GM19239 (cell line): ENCODE measurements at regions not wholly inside any gene's neighbourhood (a gene's known extent, or its start where the extent isn't known, plus 50 kb on each side); places are given as distances from the start of the nearest gene placed in this dataset.

Experiments
- DNase-seq: peaks from one replicate; pipeline ENCODE4 v3.0.0; 2011; ENCODE audit warnings: low spot score; ENCODE audit not compliant: insufficient read length
- FAIRE-seq: peaks from 2 replicates; lab custom pipeline; 2011; peaks lifted over from hg19 to GRCh38; lab: Jason Lieb, UNC

DNA sequence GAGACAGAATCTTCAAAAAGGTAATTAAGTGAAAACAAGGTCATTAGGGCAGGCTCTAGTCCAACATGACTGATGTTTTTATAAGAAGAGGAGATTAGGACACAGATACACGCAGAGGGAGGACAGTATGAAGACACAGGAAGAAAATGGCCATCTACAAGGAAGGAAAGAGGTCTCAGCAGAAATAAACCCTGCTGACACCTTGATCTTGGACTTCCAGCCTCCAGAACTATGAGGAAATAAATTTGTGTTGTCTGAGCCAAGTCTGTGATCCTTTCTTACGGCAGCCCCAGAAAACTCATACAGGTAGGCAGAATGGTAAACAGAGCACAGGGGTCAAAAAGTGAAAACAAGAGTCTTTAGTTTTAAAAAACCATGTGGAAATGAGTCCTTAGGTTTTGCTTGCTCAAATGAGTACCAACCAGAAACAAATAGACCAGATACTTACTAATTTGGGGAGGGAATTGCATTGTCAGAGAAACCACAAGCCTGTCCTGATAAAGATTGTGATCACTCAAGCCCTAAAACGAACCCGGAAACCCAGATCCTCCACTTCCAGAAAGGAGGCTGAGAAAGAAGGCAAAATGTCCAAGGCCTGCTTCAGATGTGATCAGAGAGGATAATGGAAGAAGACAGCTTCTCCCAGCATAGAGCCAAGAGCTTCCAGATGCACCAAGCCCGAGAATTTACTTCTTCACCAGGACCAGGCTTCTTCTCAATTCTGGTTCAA lies 93.9 kb downstream of the DUSP6 start:
- FAIRE-seq (no peak), DNase-seq (no peak)

DNA sequence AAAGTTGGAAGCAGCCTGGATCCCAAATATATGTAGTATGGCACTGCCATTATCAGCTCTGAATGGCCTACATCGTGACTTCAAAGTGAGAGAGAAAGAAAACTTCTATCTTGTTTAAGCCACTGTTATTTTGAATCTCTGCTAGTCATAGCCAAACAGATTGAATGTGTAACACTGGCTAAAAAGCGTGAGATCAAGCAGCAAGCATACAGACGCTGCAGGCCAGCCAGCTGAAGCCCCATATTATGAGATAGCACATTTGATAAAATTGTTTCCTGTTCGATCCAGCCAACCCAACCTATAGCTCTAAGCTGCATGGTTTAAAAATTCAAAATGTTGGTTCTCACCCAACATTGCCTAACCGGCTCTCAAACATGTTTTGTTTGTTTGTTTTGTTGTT lies 95.0 kb downstream of the DUSP6 start:
- FAIRE-seq: no peak
- no peak for DNase-seq

DNA sequence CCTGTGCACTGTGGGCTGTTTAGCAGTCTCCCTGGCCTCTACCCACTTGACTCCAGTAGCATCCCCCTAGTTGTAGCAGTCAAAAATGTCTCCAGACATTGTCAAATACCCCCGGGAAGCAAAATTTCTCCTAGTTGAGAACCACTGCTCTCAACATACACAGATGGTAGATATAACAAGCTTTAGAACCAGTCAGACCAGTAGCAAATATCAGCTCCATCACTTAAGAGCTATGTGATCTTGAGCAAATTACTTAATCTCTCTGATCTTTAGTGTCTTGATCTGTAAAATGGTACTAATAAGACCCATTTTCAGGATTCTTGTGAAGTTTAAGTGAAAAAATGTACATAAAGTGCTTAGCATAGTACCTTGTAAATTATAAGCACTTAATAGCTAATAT lies 96.2 kb downstream of the DUSP6 start:
- no peak for DNase-seq
- FAIRE-seq: no peak

DNA sequence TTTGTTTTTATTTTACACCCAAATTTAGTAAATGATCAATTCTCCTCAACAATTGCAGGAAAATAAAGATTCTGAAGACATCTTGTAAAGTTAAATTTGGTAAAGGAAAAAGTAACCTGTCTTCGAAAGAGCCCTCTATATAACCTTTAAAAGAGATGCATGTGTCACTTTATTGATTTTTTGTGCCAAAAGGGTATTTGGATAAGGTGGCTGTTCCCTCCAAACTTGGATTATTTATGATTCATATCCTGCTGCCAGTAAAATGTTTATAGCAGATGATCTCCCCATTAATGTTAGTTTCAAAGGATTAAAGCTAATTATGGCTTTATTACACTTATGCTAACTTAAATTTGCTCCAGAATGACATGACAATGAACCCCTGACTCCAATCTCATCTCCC lies 98.8 kb downstream of the DUSP6 start:
- DNase-seq (no peak), FAIRE-seq (no peak)

DNA sequence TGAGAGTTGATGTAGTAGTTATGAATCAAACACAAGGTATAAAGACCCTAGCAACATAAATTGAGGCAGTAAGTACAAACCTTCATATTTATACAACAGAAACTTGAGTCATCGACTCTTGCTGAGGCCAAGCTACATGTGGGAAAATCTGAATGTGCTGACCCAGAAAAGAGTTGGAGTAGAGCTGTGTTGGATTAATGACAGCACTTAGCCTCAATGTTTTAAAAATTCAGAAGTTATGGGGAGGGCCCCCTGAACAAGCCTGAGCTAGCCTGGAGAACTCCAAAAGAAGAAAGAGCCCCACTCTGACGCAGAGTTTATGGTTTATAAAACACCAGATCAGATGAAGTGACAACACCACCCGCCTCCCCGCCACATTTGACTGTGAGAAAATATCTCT lies 100.0 kb downstream of the DUSP6 start:
- FAIRE-seq: no peak
- DNase-seq: no peak

DNA sequence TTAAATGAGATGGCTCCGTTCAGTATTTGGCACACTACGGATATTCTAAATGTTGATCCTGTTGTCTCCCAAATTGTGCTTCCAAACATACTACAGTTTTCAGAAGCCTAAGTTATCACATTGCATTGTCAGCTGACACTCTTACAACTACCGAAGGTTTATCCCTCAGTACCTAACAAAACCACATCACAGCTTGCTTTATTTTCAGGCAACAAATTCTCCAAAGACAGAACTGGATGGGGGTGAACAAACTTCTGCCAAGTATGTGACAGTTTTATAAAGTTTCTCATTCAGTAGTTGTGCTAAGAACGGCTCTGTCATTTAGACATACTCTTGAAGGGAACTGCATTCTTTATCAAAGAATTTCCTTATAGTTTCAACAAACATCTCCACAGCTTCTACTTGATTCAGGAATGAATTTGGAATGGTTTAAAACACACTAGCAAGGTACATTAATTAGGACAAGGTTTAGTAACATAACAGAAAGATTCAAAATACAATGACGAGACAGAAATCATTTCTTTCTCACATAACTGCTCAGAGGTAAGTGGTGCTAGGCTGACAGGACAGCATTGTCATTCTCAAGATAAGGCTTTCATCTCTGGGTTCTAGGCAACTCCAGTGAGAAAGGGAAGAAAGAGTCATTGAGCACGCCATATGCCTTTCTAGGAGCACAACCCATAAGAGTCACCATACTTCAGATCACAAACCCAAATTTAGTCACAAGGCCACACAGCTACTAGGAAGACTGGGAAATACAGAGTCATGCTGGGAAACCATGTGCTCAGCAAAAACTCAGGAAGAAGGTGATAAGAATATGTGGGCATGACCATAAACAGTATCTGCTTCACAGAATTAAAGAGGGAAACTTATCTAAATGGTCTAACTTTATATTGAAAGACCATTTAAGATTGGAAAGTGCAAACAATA lies 100.7 kb downstream of the DUSP6 start:
- no peak for DNase-seq
- no peak for FAIRE-seq

DNA sequence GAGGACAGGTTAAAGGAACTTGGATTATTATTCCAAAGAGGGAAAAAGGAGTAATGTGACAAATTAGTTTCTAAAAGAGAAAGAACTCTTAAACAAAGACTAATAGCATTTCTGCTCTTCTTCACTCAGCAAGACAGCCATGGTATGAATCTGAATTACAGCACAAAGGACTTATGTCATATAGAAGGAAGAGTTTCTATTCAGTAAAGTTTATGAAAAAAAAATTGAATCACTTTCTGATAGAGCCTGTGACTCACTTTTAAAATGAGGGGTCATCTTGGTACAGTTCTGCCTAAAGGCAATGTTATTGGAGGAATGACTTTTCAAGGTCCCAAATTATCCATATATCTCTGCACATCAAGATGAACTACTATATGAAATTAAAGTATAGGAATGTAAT lies 101.7 kb downstream of the DUSP6 start:
- DNase-seq (no peak), FAIRE-seq (no peak)

DNA sequence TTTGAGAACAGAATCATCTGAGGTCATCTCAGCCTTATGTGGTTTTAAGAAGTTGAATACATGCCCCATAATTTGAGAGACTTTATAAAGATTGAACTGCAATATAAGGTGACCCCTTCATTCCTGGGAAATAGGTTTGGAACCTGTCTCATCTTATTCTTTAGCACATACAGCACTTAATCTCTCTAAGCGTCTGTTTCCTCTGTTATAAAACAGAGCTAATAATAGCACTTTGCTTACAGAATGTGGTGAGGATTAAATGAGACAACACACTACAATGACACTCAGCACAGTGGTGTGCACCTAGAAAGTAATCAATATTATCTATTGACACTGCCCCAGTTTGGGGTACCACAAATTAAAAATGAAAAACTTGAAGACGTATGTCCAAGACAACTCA lies 102.1 kb downstream of the DUSP6 start:
- DNase-seq (no peak), FAIRE-seq (no peak)

DNA sequence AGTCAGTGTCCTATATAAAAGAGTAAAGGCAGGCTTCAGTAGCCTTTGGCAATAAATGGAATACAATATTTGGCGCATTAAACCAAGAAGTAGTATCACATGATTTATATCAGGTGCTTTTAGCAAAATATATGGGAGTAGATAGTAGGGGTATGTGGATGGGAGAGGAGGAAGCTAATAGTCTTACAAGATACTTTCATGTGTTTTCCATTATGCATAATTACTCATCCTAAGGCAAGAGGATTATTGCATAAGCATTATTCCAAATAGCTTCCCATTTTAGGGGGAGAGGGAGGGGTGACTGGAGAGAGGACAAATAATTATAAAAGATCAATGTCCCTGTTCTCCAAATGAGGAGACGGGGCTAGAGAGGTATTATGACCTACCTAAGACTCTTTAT lies 104.3 kb downstream of the DUSP6 start:
- DNase-seq (no peak), FAIRE-seq (no peak)

DNA sequence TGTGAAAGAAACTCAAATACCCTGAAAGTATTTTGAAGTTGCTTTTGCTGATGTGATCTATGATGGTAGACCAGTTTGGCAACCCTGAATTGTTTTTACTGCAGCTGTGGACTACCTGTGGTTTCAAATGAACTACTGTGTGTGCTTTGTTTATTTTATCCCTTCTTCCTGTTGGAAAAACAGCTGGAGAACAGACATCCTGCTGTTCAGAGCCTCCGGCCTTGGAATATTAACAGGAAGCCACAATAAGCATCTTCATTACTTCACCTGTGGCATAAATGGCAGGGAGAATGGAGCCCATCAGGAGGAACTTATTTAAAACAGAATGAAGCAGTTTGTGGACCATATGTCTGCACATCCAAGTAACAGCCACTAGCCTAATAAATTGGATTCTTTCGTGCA lies 104.8 kb downstream of the DUSP6 start:
- no peak for DNase-seq
- no peak for FAIRE-seq

DNA sequence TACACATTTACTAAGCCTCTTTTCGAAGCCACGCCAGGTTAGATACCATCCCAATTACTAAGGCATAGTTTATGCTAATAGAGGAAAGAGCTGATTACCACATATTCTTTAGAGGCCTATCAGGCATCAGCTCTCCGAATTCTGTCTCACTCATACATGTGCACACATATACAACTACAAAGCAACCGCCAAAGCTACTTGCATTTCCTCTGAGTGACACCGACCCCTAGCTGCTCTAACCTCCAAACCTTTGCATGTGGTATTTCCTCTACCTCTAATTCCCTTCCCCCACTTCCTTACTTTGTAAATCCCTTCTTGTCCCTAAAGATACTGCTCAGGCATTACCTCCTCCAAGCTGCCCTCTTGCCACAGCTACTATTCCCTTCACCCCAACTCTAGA lies 107.2 kb downstream of the DUSP6 start:
- DNase-seq (no peak), FAIRE-seq (no peak)

DNA sequence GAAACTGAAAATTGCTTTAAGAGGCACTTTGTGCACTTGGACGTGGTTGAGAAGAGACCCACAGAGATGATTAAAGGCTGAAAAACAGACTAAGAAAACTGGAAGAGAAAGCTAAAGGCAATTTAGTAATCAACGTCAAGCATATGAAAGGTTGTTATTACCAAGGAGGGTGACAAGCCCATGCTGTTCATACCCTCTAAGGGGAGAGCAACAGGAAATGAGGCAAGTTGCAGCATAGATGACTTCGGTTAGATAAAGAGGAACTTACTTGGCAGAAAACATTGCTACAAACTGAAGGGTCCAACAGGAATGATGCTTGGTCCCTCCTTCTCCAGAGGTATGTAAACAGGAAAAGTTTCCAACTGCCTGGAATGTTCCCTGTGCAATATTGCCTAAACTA lies 107.8 kb downstream of the DUSP6 start:
- peak; percentile 4 for FAIRE-seq
- DNase-seq: no peak

DNA sequence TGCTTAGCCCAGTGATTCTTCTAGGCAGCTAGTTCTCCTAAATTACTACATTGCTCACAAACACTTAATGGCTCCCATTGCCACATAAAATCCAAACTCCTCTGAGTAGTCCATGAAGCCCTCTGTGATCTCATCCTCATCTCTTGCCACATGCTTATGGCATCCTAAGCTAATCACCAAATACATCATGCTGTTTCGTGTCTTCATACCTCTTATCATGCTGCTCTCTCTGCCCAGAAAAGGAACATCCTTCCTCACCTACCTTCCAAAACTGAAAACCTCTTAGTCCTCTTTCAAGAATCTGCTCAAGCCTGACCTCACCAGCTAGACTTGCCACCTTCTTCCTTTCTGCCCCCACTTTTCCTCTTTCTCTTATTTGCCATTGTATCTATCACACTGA lies 108.5 kb downstream of the DUSP6 start:
- FAIRE-seq (no peak), DNase-seq (no peak)

DNA sequence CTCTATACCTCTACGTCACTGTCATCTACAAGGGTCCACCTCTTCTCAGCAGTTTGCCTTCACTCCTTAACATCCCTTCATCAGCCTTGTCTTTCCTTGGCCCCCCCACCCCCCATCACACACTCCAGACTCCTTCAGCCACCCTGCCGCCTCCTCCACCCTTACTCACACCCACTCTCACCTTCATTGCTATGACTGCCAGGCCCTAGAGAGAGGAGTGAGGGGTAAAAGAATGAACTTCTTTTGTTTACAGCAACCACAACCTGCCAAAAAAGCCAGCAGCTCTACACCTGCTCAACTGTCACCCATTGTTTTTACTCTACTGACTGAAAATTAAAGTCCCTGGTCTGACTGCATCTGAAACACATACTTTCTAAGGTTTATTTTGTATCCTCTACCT lies 112.8 kb downstream of the DUSP6 start:
- no peak for FAIRE-seq
- no peak for DNase-seq

DNA sequence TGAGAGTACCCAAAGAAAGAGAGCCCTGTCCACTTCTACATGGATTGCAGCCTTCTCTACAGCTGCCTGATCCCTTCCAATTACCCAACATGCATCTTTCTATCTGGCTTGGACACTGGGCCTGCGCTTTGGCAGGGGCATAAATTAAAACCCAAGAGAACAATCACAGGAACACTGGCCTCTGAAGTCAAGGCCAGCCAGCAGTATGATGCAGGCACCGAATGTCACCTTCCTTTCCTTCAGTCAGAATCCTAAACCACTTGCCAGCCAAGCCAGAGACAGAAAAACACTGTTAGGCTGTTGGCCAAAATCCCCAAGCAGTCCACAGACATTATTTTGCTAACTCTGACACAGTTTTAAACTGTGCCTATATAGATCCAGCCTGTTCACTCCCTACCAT lies 113.7 kb downstream of the DUSP6 start:
- FAIRE-seq (no peak), DNase-seq (no peak)

DNA sequence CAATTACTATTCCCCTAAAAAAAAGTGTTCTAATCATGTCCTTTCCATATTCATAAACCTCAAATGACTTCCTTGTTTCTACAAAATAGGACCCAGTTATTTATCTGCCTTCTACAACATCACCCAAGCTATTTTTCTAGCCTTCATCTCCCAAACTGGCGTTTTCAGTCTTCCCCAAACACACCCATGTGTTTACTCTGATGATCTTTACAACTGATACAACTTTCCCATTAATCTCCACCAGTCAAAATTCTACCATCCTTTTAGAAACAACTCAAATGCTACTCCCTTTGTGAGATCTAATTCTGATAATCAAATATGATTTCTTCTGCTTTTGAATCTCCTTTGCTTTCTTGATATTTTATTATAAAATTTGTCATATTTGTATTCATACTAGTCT lies 114.5 kb downstream of the DUSP6 start:
- FAIRE-seq (no peak), DNase-seq (no peak)

DNA sequence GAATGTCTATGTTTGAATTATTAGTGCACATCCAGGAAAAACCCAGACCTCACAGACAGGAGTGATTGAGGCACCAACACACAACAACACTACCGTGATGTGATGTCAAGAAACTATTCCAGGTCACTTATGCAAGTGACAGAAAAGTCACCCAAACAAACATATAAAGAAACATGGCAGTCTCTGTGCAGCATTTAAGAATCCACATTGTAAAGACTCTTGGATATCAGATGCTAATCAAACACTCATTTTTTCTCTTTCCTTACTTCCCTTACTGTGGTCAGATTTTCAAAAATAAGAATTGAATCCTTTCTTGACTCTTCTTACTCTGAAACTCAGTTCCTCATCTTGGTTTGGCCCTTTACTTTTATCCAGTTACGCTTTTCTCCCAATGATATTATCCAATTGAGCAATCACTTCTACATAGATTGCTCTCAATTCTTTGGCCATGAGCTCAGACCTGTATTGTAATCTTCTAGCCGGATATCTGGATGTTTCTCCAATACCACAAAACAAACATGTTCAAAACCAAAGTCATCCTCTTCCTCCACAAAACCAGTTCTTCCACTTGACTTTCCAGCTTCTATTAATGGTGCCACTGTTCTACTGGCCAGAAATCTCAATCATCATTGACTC lies 115.4 kb downstream of the DUSP6 start:
- no peak for FAIRE-seq
- no peak for DNase-seq

DNA sequence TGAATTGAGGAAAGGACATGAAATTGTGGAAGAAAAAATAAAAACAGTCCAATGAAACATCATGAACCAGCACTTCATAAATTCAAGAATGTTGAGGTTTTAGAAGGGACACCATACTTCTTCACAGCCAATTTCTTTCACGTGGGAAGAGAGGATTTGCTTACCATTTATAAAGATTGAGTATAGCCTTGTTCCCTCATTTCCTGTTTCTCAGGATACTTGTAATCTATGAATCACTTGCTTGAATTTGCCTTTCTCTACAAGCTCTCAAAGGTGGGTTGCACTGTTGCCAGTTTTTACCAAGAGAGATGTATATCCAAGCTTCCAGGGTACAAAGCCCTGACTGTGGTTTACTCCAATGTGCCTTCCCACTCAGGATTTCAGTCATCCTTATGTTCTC lies 116.1 kb downstream of the DUSP6 start:
- FAIRE-seq (no peak), DNase-seq (no peak)

DNA sequence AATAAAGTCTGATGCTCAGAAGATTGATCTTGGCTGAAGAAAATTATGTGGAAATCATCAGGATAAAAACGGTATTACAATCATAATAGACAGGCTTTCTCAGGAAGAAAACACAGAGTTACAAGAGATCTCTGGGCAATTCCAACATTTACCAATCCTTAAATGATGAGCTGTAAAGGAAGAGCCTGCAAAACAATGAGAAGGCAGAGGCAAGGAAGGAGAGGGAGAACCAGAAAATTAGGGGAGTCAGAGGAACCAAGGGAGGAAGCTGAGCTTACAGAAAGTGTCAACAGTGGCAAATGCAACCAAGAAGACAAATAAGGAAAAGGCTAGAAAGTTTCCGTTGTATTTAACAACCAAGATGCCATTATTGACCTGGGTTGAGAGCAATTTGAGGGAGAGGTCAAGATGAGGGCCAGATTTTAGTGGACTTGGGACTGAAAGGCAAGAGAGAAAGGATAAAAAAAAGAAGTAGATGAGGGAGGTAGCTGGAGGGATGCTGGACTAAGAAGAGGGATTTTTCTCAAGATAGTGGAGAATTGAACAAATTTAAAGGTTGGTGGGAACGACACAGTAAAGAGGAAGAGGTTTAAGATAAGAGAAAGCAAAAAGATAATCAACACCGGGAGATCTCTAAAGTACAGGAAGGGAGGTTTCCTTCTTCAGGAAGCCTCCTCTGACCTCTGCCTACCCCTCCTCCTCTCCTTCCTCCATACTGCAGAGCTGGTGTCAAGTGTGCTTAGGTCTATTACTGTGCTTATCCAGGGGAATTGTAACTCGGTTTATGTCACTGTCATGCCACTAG lies 116.9 kb downstream of the DUSP6 start:
- DNase-seq (no peak), FAIRE-seq (no peak)

DNA sequence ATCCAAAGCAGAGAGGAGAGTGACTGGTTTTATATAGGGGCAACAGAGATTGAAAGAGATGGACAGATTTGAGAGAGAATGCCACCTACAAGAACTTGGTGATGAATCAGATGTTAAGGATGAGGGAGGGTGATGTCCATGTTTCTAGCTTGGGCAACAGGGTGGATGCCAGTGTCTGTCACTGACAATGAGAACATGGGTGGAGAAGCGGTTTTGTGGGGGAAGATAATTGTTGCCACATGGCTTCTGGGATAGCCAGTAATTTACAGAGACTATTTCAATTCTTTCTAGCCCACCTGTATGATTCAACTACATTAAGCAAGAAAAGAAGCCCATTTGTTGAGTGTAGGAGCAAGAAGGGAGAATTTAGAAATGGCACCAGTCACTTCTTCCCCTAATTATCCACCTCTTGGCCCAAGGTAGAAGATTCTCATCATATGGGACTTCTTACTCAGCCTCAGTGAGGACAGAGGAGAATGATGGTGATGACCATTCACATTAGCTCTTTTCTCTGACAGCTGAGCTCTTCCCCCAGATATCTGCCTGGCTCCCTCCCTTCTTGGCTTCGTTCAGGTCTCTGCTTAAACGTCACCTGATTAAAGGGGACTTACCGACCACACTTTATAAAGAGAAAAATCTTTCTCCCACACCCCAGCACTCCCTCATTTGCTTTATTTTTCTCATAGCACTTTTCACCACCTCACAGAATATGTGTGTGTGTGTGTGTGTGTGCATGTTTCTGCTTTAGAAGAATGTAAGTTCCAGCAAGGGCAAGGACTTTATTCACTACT lies 117.8 kb downstream of the DUSP6 start:
- FAIRE-seq: no peak

More for the DNA sequence above, 117.8 kb downstream of the DUSP6 start:
- DNase-seq: no peak
